HEK293 (cell line): ENCODE measurements at regions not wholly inside any gene's neighbourhood (a gene's known extent, or its start where the extent isn't known, plus 50 kb on each side); places are given as distances from the start of the nearest gene placed in this dataset.

Experiments used
- CTCF ChIA-PET: fragments of 350-600 bp; formaldehyde crosslinking; extraction: SDS; loops from one replicate; lab custom pipeline; 2021; ENCODE audit warnings: antibody characterized with exemption; lab: Yijun Ruan, JAX
- POLR2A ChIA-PET: fragments of 300-600 bp; formaldehyde crosslinking; extraction: SDS; loops from one replicate; lab custom pipeline; 2020; ENCODE audit warnings: antibody characterized with exemption, inconsistent platforms; lab: Yijun Ruan, JAX
- H3K27ac ChIP-seq: fragments of 200-500 bp; sonication (Bioruptor generic); 2 replicates; pipeline ENCODE4 v1.5.1; 2014; ENCODE audit warnings: low read depth, low read length, control low read depth, inconsistent platforms; ENCODE audit errors: extremely low read depth
- H3K36me3 ChIP-seq, 2 experiments: fragments of 200-500 bp in 1 of 2; sonication (Bioruptor generic) in 1 of 2; 1 replicate in 1 of 2; 2 replicates in 1 of 2; pipeline ENCODE4 v1.5.1; 2014 to 2017; ENCODE audit warnings: inconsistent platforms in 2 of 2, low read length in 2 of 2; ENCODE audit not compliant: control insufficient read depth in 2 of 2, insufficient read depth in 1 of 2
- H3K4me1 ChIP-seq: fragments of 200-500 bp; sonication (Bioruptor generic); 2 replicates; pipeline ENCODE4 v1.5.1; 2014; ENCODE audit warnings: mild to moderate bottlenecking, low read length, inconsistent platforms; ENCODE audit not compliant: control insufficient read depth, insufficient read depth
- H3K4me3 ChIP-seq: 2 replicates; pipeline ENCODE4 v1.5.1; 2011; ENCODE audit warnings: low read depth, mild to moderate bottlenecking, control low read depth, low read length, moderate library complexity
- H3K9me3 ChIP-seq: fragments of 200-500 bp; sonication (Bioruptor generic); 2 replicates; pipeline ENCODE4 v1.5.1; 2014; ENCODE audit warnings: low read depth, low read length, inconsistent platforms; ENCODE audit not compliant: control insufficient read depth, insufficient read depth
- FEZF1 ChIP-seq: fragments of 450-650 bp; formaldehyde crosslinking; IDR thresholded peaks from 2 replicates; pipeline ENCODE4 v1.5.1; 2016; ENCODE audit warnings: missing biosample characterization, missing genetic modification characterization
- GFI1B ChIP-seq: fragments of 450-650 bp; formaldehyde crosslinking; IDR thresholded peaks from 2 replicates; pipeline ENCODE4 v1.5.1; 2016; ENCODE audit warnings: missing biosample characterization, missing genetic modification characterization
- HIC1 ChIP-seq: fragments of 450-650 bp; formaldehyde crosslinking; IDR thresholded peaks from 2 replicates; pipeline ENCODE4 v1.5.1; 2016; ENCODE audit warnings: missing biosample characterization, missing genetic modification characterization
- HOXD13 ChIP-seq: sonication (generic); formaldehyde crosslinking; IDR thresholded peaks from 2 replicates; pipeline ENCODE4 v1.8.0; 2022; ENCODE audit warnings: missing genetic modification reagents, borderline replicate concordance
- KLF1 ChIP-seq: fragments of 450-650 bp; formaldehyde crosslinking; IDR thresholded peaks from 2 replicates; pipeline ENCODE4 v1.5.1; 2016; ENCODE audit warnings: missing biosample characterization, missing genetic modification characterization
- KLF17 ChIP-seq: fragments of 450-650 bp; formaldehyde crosslinking; IDR thresholded peaks from 2 replicates; pipeline ENCODE4 v1.5.1; 2016; ENCODE audit warnings: missing biosample characterization, missing genetic modification characterization
- KLF7 ChIP-seq: fragments of 450-650 bp; formaldehyde crosslinking; IDR thresholded peaks from 2 replicates; pipeline ENCODE4 v1.5.1; 2016; ENCODE audit warnings: missing biosample characterization, missing genetic modification characterization, borderline replicate concordance
- MEIS1 ChIP-seq: sonication (generic); formaldehyde crosslinking; IDR thresholded peaks from 2 replicates; pipeline ENCODE4 v1.8.1; 2022; ENCODE audit warnings: missing genetic modification reagents, mild to moderate bottlenecking, borderline replicate concordance
- PBX3 ChIP-seq: sonication (generic); formaldehyde crosslinking; IDR thresholded peaks from 2 replicates; pipeline ENCODE4 v1.8.1; 2022; ENCODE audit warnings: mild to moderate bottlenecking, moderate library complexity, missing genetic modification reagents
- PRDM1 ChIP-seq: fragments of 450-650 bp; formaldehyde crosslinking; IDR thresholded peaks from 2 replicates; pipeline ENCODE4; 2016; ENCODE audit warnings: missing biosample characterization, missing genetic modification characterization
- SETDB1 ChIP-seq: IDR thresholded peaks from one replicate; pipeline ENCODE4 v1.6.1; 2017; ENCODE audit warnings: mild to moderate bottlenecking, low read length, moderate library complexity, mixed read lengths; ENCODE audit not compliant: insufficient read length
- SP7 ChIP-seq: fragments of 450-650 bp; formaldehyde crosslinking; IDR thresholded peaks from 2 replicates; pipeline ENCODE4 v1.5.1; 2016; ENCODE audit warnings: missing biosample characterization, missing genetic modification characterization
- ZBTB44 ChIP-seq: fragments of 450-650 bp; IDR thresholded peaks from 2 replicates; pipeline ENCODE4 v1.5.1; 2018; ENCODE audit warnings: missing biosample characterization, mild to moderate bottlenecking, missing genetic modification characterization
- ZFP37 ChIP-seq: fragments of 450-650 bp; formaldehyde crosslinking; IDR thresholded peaks from 2 replicates; pipeline ENCODE4 v1.5.1; 2016; ENCODE audit warnings: missing biosample characterization, missing genetic modification characterization
- ZNF10 ChIP-seq: fragments of 450-650 bp; formaldehyde crosslinking; IDR thresholded peaks from 2 replicates; pipeline ENCODE4 v1.5.1; 2017; ENCODE audit warnings: missing biosample characterization, missing genetic modification characterization
- ZNF16 ChIP-seq: fragments of 450-650 bp; formaldehyde crosslinking; IDR thresholded peaks from 2 replicates; pipeline ENCODE4 v1.5.1; 2016; ENCODE audit warnings: low read depth, missing biosample characterization, missing genetic modification characterization
- ZNF174 ChIP-seq: fragments of 450-650 bp; formaldehyde crosslinking; IDR thresholded peaks from 2 replicates; pipeline ENCODE4 v1.5.0; 2017; ENCODE audit warnings: missing biosample characterization, mild to moderate bottlenecking, missing genetic modification characterization
- ZNF18 ChIP-seq: fragments of 450-650 bp; formaldehyde crosslinking; IDR thresholded peaks from 2 replicates; pipeline ENCODE4 v1.5.1; 2016; ENCODE audit warnings: missing biosample characterization, missing genetic modification characterization
- ZNF19 ChIP-seq: fragments of 450-650 bp; formaldehyde crosslinking; IDR thresholded peaks from 2 replicates; pipeline ENCODE4; 2016; ENCODE audit warnings: missing biosample characterization, missing genetic modification characterization, low read depth
- ZNF266 ChIP-seq: fragments of 450-650 bp; formaldehyde crosslinking; IDR thresholded peaks from 2 replicates; pipeline ENCODE4 v1.5.1; 2016; ENCODE audit warnings: missing biosample characterization, missing genetic modification characterization, low read depth
- ZNF501 ChIP-seq: fragments of 450-650 bp; formaldehyde crosslinking; IDR thresholded peaks from 2 replicates; pipeline ENCODE4 v1.5.1; 2016; ENCODE audit warnings: missing biosample characterization, missing genetic modification characterization
- ZNF510 ChIP-seq: fragments of 450-650 bp; formaldehyde crosslinking; IDR thresholded peaks from 2 replicates; pipeline ENCODE4 v1.5.1; 2018; ENCODE audit warnings: mild to moderate bottlenecking, missing genetic modification characterization, missing biosample characterization; ENCODE audit not compliant: insufficient replicate concordance
- ZNF513 ChIP-seq: fragments of 450-650 bp; IDR thresholded peaks from 2 replicates; pipeline ENCODE4 v1.5.1; 2018; ENCODE audit warnings: missing biosample characterization, missing genetic modification characterization
- ZNF529 ChIP-seq: fragments of 450-650 bp; formaldehyde crosslinking; IDR thresholded peaks from 2 replicates; pipeline ENCODE4 v1.5.1; 2017; ENCODE audit warnings: missing genetic modification characterization, missing biosample characterization; ENCODE audit not compliant: insufficient replicate concordance
- ZNF555 ChIP-seq: fragments of 450-650 bp; formaldehyde crosslinking; conservative IDR thresholded peaks from 2 replicates; pipeline ENCODE4 v1.5.1; 2017; ENCODE audit warnings: missing biosample characterization, mild to moderate bottlenecking, missing genetic modification characterization, inconsistent platforms
- ZNF558 ChIP-seq: fragments of 450-650 bp; formaldehyde crosslinking; IDR thresholded peaks from 2 replicates; pipeline ENCODE4 v1.5.1; 2016; ENCODE audit warnings: missing biosample characterization, missing genetic modification characterization
- ZNF660 ChIP-seq: fragments of 450-650 bp; IDR thresholded peaks from 2 replicates; pipeline ENCODE4 v1.5.1; 2018; ENCODE audit warnings: missing biosample characterization, mild to moderate bottlenecking, missing genetic modification characterization
- ZNF670 ChIP-seq: fragments of 450-650 bp; formaldehyde crosslinking; IDR thresholded peaks from 2 replicates; pipeline ENCODE4 v1.5.1; 2016; ENCODE audit warnings: missing biosample characterization, missing genetic modification characterization, low read depth
- ZNF776 ChIP-seq: fragments of 450-650 bp; formaldehyde crosslinking; IDR thresholded peaks from 2 replicates; pipeline ENCODE4 v1.5.0; 2017; ENCODE audit warnings: missing biosample characterization, missing genetic modification characterization, borderline replicate concordance
- ZNF777 ChIP-seq: fragments of 450-650 bp; formaldehyde crosslinking; IDR thresholded peaks from 2 replicates; pipeline ENCODE4 v1.5.1; 2017; ENCODE audit warnings: missing biosample characterization, missing genetic modification characterization, borderline replicate concordance

- H3K9me3 ChIP-seq: no peaks in the 10 kb centered on the region
- no peak overlapping the region for H3K4me3 ChIP-seq
- H3K4me1 ChIP-seq: no peaks in the 10 kb centered on the region
- ChIA-PET CTCF (no interaction called here), POLR2A (no interaction called here)
- H3K36me3 ChIP-seq: no peaks in the 10 kb centered on the region
- H3K27ac ChIP-seq: no peak overlapping the region
- TF ChIP-seq PBX3 (no peak), ZNF777 (tag by site-specific recombination) (no peak), ZNF18 (tag by site-specific recombination) (no peak), ZNF660 (tag by site-specific recombination) (peak; percentile 70), GFI1B (tag by site-specific recombination) (0 out of 2 replicates have a peak, but pooled peaks have one; percentile 18), ZNF19 (tag by site-specific recombination) (no peak), HIC1 (tag by site-specific recombination) (0 out of 2 replicates have a peak, but pooled peaks have one; percentile 12), ZNF776 (no peak), ZNF513 (tag by site-specific recombination) (no peak), FEZF1 (tag by site-specific recombination) (no peak), KLF17 (tag by site-specific recombination) (no peak), ZNF266 (tag by site-specific recombination) (peak; percentile 91), SETDB1 (no peak), ZFP37 (tag by site-specific recombination) (peak; percentile 60; the same call in 1 of the 2 replicates), ZNF558 (peak; percentile 83), ZNF529 (tag by site-specific recombination) (no peak), PRDM1 (no peak), ZNF10 (tag by site-specific recombination) (no peak), ZNF670 (tag by site-specific recombination) (no peak), ZNF555 (peak; percentile 77), MEIS1 (no peak), SP7 (tag by site-specific recombination) (peak; percentile 38; the same call in 1 of the 2 replicates), ZBTB44 (tag by site-specific recombination) (no peak), KLF7 (tag by site-specific recombination) (no peak), ZNF510 (peak; percentile 12), ZNF501 (no peak), HOXD13 (CRISPR knock-in tag) (no peak), KLF1 (no peak), ZNF174 (tag by site-specific recombination) (no peak), ZNF16 (tag by site-specific recombination) (no peak)
Observed at GRCh38 chr10:36739884-36740445, 385.4 kb upstream of the ANKRD30A start.
